Stimulated activated CD4-positive, alpha-beta T cell treated with anti-CD3 and anti-CD28 coated beads, Interleukin-1b, Interleukin-23, amount 100 ng/mL, for 48 hours (primary cell): ENCODE measurements at regions not wholly inside any gene's neighbourhood (a gene's known extent, or its start where the extent isn't known, plus 50 kb on each side); places are given as distances from the start of the nearest gene placed in this dataset.

ENCODE experiments used
- DNase-seq: peaks from one replicate; pipeline ENCODE4 v3.0.0-alpha.2; 2020

DNA sequence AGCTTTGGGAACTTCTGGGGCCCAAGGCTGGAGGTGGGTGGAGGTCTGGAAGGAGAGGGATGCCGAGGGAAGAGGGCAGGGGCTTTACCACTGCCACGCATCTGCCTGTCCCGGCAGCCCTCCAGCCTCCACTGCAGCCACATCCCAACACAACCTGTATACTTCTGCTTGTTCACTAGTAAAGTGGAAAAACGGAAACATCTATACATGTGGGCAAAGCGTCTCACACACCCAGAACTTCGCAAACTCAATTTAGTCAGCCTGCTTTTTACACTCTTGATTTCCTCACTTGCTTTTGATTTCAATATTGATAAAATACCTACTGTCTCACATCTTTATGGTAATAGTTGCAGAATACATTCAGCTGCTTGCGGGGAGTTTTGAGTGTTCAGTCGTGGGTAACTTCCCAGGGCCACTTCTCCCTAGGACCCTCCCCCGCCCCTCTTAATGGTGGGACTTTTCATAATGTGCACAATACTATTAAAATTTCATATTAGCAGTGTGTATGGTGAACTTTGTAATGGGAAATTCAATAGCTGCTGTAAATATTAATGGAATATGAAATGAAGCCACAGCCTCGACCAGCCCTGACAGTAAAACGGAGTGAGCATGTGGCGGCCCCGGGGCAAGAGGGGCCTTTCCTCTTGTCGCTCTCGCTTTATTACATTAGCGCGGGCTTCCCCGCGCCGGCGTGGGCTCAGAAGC is 85.2 kb downstream of the NR2F2 start:
- no peak for DNase-seq

- no peak for DNase-seq
Measured at GRCh38 chr15:96416218-96416933, 85.9 kb downstream of the NR2F2 start.

GRCh38 chr15:96416934-96417759 is 86.6 kb downstream of the NR2F2 start:
- no peak for DNase-seq

- DNase-seq = no peak
Measured at GRCh38 chr15:96417760-96418130, 87.2 kb downstream of the NR2F2 start.

GRCh38 chr15:96418146-96418545 is 87.6 kb downstream of the NR2F2 start:
- no peak for DNase-seq

DNA sequence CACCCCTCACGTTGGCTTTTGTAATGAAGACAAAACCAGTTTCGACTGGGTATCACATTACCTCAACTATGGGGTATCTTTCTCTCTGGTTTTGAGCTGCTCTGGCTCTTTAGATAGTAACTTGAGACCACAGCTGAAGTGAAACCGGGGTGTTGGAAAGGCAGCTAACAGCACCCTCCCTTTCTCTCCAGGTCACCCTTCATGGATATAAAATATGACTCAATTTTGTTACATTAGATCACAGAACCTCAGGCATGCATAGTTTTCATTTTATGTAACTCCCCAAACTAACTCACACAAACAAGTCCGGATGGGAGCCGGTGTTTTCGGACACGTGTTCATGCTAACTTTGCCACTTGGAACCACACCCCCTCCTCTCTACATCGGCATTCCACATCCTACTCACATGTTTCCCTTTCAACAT is 90.7 kb downstream of the NR2F2 start:
- no peak for DNase-seq

DNA sequence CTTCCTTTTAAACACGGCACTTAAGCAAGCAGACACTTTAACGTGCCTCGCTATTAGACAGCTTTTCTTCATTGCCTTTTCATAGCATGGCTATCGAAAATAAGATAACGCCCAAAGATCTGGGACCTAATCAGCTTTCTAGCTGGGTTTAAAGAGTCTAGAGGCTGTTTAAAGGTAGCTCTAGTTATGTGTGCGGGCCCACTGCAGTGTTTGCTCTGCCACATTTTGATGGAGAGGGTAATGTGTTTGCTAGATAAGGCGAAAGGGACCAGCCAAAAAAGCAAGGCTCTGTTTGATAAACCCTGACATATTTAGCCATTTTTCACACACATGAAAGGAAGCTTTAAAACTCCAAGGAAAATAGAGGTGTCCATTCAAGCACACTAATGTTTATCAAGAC is 91.6 kb downstream of the NR2F2 start:
- no peak for DNase-seq

- DNase-seq = no peak
Measured at GRCh38 chr15:96424674-96425073, 94.2 kb downstream of the NR2F2 start.

GRCh38 chr15:96428742-96429141 is 98.2 kb downstream of the NR2F2 start:
- no peak for DNase-seq

DNA sequence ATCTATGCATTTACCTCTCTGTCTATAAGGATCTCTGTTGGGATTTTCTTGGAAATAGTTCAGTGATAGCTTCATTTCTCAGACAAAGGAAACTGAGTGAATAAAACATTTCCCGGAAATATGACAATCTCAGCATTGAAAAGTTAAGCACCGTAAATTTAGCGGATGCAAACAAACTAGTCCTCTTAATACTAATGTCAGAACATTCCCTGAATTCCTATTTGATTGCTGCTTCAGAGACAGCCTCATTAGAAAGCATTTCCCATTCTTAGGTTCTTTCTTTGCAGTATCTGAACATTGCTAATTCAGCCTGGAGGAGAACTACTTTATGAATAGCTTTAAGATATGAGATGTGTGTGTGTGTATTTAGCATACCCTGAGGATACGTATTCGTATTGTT is 101.3 kb downstream of the NR2F2 start:
- no peak for DNase-seq

GRCh38 chr15:96435022-96435421 is 104.5 kb downstream of the NR2F2 start:
- no peak for DNase-seq

DNA sequence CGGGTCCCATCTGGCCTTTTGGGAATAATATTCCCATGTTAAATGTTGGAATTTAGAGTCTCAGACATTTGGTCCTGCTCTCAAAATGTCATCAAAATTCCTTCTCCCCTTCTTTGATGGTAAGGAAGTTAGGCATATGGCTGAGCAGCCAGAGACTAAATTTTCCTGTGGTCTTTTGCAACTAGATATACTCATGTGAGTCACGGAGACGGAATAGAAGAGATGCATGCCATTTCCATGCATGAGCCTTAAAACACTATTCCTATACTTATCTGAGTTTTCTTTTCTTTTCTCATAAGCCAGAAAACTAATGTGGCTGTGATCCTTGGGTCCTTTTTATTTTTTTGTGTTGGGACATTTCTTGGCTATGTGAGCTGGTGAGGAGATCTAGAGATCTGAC is 105.3 kb downstream of the NR2F2 start:
- no peak for DNase-seq

DNA sequence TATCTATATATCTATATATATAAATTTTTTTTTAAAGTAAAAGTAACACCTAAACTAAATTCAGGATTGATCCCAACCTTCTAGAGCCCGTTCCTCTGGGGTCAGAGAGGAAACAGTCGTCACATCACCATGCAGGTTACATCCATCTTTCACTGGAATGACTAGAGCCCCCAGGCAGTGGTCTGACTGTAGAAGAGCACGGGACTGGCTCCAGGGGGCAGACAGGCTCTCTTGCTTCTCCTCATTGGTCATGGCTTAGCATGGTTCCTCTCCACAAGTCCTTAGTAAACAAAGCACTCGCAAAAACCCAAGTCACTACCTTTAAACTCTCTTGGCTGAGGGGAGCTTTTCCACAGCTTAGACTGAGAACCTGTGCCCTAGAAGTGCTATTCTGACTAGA is 110.5 kb downstream of the NR2F2 start:
- no peak for DNase-seq

DNA sequence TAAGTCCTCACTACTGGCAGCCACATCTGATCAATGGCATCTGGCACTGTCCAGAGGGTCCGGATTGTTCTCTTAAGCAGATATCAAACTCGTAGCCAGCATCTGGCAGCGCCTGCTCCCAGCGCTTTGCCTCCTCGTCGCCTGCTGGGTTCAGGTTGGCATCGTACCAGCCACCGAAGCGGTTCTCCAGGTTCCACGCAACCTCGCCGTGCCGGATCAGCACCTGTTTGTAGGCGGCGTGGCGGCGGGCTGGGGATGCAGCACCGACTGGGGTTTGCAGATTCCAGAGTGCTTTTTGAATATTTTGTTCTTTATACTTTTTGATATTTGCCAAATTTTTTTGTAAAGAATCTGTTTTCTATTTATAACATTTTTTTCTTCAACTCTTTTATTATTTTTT is 111.6 kb downstream of the NR2F2 start:
- DNase-seq = no peak

DNA sequence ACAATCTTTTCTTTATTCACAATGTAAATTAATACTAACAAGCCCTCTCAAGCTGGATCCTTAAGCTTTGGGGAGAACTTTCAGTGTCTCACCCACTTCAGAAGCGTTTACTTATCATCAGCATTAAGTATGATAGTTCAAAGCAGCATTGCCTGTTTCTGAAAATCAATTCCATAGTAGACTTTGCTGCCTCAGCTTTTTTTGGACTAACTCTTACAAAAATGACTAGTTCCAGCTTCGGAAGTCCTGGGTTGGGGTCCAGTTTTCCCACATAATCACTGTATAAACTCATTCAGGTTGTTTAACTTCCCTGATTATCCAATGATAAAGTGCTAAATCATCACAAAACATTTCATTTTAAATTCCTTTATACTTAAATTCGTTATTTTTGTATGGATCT is 114.4 kb downstream of the NR2F2 start:
- no peak for DNase-seq

DNA sequence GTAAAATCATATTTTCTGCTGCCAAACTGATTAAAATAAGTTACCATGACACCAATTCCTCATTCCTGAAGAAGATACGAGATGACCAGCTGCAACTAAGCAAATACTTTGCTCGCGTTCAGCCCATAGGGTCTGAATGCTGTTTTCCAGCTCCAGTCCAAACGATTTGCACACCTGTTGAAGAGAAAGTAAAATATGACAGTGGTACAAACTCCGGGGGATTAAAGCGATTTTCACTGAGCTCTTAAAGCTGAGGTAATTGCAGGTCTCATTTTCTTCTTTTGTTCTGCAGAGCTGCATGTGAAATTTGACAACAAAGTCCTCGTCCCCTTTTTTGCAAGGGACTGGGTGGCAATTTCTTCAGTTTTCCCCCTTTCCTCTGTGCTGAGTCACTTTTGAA is 118.4 kb downstream of the NR2F2 start:
- no peak for DNase-seq

- no peak for DNase-seq
Measured at GRCh38 chr15:96457841-96458240, 127.3 kb downstream of the NR2F2 start.

GRCh38 chr15:96460106-96460505 is 129.6 kb downstream of the NR2F2 start:
- no peak for DNase-seq

DNA sequence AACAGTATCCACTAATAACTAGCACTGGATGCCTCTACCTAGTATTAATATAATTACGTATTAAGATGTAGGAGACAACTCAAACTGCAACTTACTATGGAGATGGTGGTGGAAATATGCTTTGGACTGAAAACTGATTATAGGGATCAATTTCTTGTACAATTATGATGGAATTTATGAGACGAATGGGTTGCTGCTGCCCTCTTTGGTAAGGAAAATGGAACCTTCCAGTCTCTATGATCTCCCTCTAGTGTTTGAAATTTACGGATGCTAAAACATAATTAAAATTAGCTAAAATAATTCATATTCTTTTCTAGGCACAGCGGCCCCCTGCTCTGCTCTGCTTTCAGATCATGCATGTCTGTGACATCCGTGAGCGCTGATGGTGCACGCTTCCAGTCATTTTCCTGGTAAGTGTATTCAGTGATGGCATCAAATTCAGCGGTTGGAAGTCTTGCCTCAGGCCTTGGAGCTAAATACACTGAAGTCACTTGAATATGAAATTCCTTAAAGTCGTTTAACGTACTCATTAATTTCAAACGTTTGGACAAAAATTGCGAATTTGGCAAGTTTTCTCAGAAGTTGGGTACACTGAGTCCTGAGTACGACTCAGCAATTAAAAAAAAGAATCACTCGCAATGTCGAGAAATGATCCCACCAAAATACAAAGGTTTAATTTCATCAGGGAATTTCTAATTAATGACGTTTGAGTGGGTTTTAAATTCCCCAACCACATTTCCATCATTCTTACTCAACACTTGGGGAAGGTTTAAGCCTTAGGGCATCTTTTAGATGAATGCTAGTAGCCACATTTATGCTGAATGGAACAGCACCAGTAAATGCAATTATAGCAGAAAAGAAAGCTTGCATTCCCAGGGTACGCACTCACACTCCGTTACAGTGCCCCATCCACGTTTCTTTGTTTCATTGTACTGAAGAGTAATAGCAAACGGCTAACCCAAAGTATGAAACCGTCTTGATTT is 132.6 kb downstream of the NR2F2 start:
- DNase-seq = no peak

- no peak for DNase-seq
Measured at GRCh38 chr15:96466389-96466947, 136.0 kb downstream of the NR2F2 start.

- no peak for DNase-seq
Measured at GRCh38 chr15:96468036-96468435, 137.5 kb downstream of the NR2F2 start.

GRCh38 chr15:96470681-96471310 is 140.3 kb downstream of the NR2F2 start:
- DNase-seq = no peak
